Activated CD4-positive, alpha-beta T cell treated with anti-CD3 and anti-CD28 coated beads, Interleukin-2, amount 50 U/mL, for 1 hour (primary cell): ENCODE measurements at regions not wholly inside any gene's neighbourhood (a gene's known extent, or its start where the extent isn't known, plus 50 kb on each side); places are given as distances from the start of the nearest gene placed in this dataset.
"Not testable (repeated sequence)": the region's sequence is repeated elsewhere in the genome, so short reads cannot be mapped to it uniquely, and the experiment has no call there.

Experiments
- DNase-seq: peaks from one replicate; pipeline ENCODE4 v3.0.0-alpha.2; 2020

GRCh38 chr7:46100521-46100920 lies 179.4 kb upstream of the IGFBP3 start:
- no peak for DNase-seq

DNA sequence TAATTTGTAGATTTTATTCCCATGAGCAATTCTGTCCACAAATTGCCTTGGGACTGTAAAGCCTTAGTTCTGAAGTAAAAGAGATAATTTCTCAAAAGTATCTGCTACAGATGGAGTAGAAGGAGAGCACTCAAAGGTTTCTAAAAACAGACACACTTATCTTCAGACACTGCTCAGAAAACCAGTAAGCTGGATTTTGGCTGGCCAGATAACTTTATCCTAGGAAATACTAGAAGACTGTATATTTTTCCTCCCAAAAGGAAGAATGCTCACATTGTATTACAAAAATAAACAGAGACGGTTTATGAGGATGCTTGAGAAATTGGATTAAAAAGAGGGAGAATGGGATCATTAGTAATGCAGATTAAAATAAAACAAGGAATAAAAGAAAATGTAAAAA lies 178.0 kb upstream of the IGFBP3 start:
- DNase-seq = no peak

GRCh38 chr7:46091071-46091470 lies 170.0 kb upstream of the IGFBP3 start:
- no peak for DNase-seq

DNA sequence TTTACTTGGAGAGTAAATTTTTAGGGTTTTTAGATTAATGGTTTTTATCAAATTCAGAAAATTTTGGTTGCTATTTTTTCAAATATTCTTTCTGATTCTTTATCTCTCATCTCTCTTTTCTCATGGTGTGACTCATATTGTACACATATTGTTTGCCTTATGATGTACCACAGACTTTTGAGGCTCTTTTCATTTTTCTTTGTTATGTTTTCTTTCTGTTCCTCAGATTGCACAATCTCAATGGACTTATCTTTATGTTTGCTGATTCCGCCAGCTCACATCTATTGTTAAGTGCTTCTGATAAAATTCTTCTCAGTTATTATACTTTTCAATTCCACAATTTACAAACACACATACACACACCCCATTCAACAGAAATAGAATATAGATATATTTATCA lies 168.2 kb upstream of the IGFBP3 start:
- DNase-seq = no peak

DNA sequence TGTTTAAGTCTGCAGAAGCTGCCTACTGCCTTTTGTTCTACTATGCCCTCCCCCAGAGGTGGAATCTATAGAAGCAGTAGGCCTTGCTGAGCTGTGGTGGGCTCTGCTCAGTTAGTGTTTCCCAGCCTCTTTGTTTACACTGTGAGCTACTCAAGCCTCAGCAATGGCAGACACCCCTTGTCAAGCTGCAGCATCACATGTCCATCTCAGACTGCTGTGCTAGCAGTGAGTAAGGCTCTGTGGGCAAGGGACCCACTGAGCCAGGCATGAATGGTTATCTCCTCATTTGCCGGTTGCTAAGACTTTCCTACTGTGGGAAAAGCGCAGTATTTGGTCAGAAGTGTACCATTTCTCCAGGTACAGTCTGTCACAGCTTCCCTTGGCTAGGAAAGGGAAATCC lies 167.4 kb upstream of the IGFBP3 start:
- not testable (repeated sequence) for DNase-seq

GRCh38 chr7:46080595-46081159 lies 159.6 kb upstream of the IGFBP3 start:
- no peak for DNase-seq

DNA sequence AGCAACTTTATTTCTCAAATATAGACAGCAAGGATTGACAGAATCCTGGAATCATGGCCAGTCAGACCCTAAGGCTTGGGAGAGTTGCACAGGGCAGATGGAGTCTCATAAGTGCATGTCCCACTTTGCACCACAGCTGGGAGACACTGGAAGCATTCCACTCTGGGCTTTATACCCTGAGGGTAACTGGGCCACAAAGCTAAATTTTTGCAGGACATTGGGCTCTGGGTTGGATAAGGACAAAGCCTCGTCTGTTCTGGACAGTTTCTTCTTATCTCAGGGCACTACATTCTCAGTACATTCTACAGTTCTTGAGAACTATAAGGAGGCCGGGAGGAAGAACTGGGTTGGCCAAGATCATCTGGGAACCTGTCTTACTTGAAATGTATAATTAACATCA lies 158.3 kb upstream of the IGFBP3 start:
- DNase-seq = no peak

GRCh38 chr7:46076527-46076926 lies 155.5 kb upstream of the IGFBP3 start:
- DNase-seq = no peak

GRCh38 chr7:46072722-46073121 lies 151.7 kb upstream of the IGFBP3 start:
- no peak for DNase-seq

DNA sequence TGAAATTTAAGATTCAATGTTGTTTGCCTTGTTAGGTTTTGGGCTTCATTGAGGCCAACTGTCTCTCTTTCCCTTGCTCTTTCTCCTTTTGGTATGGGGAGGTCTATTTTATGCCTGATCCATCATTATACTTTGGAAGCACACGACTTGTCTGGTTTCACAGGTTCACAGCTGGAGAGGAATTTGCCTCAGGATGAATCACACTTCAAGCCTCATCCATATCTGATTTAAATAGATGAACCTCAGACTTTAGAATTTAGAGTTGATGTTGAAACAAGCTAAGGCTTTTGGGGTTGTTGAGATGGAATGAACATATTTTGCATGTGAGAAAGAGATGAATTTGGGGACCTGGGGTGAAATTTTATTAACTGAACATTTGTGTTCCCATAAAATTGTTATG lies 150.5 kb upstream of the IGFBP3 start:
- DNase-seq = no peak

- no peak for DNase-seq
Observed at GRCh38 chr7:46071076-46071475, 150.0 kb upstream of the IGFBP3 start.

DNA sequence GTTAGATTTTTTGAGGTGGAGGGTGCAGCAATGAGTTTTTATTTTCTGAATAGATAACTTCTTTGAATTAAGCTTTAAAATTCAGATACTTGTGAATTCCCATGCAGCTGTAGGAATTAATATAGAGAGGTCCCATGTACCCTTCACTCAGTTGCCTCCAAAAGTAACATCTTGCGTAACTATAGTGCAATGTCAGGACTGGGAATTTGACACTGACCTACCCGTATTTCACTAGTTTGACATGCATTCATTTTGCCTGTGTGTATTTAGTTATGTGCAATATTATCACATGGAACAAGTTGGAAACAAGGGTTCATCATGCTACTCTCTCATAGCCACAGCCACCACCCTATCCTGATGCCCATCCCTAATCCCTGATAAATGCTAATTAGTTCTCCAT lies 147.1 kb upstream of the IGFBP3 start:
- no peak for DNase-seq

DNA sequence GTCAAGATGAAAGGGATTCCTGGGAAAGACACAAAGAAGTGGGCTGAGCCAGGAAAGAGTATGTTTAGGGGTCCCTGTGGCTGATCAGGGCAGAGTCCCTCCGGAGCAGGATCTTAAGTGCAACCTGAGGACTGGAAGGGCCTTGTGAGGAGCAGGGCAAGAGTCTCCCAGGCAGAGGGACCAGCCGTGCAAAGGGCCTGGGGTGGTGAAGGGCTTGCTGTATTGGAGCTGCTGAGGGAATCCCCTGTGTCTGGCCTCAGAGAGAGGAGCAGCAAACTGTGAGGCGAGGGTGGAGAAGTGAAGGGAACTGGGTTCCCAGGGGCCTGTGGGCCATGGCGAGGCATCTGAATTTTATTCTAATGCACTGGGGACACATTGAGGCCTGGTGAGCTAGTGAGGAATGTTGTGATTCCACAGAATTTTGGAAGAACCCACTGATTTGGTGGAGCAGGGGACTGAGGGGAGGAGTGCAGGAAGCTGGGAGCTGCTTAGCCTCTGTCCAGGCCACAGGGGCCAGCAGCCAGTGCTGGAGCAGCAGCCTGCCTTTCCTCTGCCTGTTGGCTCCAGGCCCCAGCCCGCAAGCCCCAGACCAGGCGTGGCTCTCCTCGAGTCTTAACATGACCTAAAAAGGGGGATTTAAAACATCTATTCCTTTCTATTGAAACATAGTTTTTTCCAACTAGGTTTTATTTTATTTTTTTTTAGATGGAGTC lies 138.4 kb upstream of the IGFBP3 start:
- no peak for DNase-seq

GRCh38 chr7:46058086-46058823 lies 137.2 kb upstream of the IGFBP3 start:
- no peak for DNase-seq

DNA sequence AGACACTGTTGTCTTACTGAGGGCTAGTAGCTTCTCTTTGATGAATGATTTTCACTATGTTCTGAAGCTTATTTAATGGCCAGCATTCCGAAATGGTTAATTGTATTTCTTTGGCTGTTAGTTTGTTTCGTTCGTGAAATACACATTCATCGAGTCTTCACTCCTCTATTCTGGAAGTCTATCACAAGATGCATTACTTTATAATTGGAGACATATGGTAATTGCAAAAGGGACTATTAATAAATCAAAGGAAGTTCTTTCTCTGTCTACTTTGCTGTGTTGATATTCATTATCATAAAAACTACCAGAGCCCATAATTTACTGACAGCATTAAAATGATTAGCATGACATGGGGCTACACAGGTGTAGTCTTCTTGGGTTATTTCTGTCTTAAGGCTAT lies 133.8 kb upstream of the IGFBP3 start:
- no peak for DNase-seq

DNA sequence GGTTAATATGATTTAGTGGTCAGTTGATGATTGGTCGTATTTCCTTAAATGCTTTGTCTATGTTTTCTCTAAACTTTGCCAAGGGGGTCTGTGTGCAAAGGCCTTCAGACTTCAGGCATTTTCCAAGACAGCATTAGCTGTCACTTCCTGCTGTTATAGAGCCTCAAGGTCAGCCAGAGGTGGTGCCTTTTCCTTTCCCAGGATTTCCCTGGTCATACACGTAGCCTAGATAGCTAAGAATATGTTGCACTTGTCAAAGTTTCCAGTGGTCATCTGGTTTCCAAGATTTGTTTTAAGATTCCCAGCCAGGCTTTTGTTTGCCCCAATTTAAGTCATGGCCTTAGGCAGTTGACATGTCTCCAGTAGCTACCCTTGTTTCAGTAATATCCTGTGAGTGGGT lies 133.2 kb upstream of the IGFBP3 start:
- DNase-seq = no peak

DNA sequence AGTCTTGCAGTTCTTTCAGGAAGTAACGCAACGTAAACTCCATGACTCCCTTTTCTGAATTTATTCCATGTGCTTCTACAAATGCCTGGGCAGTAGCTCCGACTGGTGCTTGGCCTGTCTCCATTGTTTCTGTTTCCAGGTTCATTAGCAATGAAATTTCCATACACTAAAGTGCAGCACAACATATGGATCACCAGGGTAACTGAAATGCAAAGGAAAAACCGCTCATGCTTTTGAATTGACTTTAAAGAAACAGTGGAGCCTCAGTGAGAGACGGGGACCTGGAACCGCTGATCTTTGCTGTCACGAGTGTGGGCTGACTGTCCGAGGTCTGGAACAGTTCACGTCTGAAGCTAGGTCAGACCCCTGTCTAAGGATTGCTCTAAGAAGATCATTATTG lies 126.5 kb upstream of the IGFBP3 start:
- no peak for DNase-seq

- not testable (repeated sequence) for DNase-seq
Observed at GRCh38 chr7:46043338-46043737, 122.3 kb upstream of the IGFBP3 start.

DNA sequence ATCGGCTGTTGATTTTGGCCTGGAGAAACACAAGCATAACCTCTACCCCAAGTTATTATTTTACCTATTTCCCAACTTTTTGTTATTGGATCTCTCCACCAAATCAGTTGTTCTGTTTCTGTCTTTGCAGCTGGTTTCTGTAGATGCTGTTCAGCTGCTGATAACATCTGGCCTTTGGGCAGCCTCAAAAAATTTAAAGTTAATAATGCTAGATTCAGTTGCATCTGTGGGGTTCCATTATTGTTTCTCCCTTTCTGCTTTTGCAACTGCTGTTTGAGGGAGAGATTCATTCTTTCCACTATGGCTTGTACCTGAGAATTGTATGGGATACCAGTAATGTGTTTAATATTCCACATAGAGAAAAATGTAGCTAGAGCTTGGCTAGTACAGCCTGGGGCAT lies 118.7 kb upstream of the IGFBP3 start:
- DNase-seq = not testable (repeated sequence)

GRCh38 chr7:46035166-46035565 lies 114.1 kb upstream of the IGFBP3 start:
- DNase-seq = no peak

DNA sequence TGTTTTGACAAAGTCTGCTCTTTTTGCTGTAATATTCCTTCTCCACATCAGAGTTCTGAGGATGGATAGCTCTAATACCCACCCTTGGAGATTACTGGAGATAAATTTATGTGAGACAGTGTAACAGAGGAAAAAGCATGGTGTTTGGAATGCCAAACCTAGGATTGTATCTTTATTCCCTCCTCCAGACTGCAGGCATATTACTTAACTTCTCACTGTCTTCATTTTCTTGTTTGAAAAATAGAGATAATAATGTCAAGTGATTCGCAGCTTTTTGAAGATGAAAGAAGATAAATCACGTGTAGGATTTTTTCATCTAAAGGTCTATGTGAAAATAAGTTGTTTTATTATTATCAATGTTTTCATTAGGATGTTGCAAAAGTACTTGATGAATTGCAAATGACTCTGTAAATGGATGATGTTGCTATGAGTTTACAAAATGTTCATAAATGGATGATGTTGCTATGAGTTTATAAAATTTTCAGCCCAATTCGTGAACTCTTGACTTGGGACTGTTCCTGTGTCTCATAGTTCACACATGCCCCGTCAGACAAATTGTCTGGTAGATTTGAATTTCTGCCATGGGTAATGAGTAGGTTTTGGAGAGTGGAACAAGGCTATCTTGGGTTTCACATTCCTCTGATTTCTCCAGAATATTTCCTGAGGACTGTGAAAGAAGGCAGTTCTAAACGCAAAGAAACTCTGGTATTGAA lies 113.1 kb upstream of the IGFBP3 start:
- DNase-seq = no peak

- no peak for DNase-seq
Observed at GRCh38 chr7:46033592-46033991, 112.5 kb upstream of the IGFBP3 start.

DNA sequence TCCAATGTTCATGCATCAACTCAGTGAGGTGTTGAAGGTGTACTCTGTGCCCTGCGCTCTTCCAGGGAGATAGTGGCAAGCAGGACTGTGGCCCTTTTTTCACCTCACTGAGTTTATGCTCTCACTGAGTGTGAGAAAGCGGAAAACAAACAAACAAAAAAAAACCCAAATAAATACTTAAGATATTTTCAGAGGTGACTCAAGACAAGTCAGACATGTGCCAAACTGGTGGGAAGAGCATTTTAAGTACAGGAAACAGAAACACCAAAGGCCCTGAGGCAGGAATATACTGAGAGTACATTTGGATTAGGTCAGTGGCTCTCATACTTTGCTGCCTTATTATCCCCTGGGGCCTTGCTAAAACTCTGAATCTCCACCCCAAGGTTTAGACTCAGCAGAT lies 111.9 kb upstream of the IGFBP3 start:
- no peak for DNase-seq

- DNase-seq = no peak
Observed at GRCh38 chr7:46032353-46032752, 111.3 kb upstream of the IGFBP3 start.
